Erythroblast (primary cell): ENCODE measurements at regions not wholly inside any gene's neighbourhood (a gene's known extent, or its start where the extent isn't known, plus 50 kb on each side); places are given as distances from the start of the nearest gene placed in this dataset.

Experiments
- DNase-seq, 2 experiments: peaks; one replicate each; lab custom pipeline; 2025; lab: John Stamatoyannopoulos, UW
- GATA1 ChIP-seq: IDR thresholded peaks from 2 replicates; pipeline ENCODE4 v1.6.1; 2011; ENCODE audit warnings: low read depth, mild to moderate bottlenecking, control low read depth, low read length, moderate library complexity
- POLR2A ChIP-seq: IDR thresholded peaks from 2 replicates; pipeline ENCODE4 v1.6.1; 2011; ENCODE audit warnings: mild to moderate bottlenecking, low read length

GRCh38 chr16:64158941-64159588, 962.8 kb downstream of the CDH11 start:
- TF ChIP-seq GATA1 (no peak), POLR2A (no peak)
- DNase-seq, result no peak

GRCh38 chr16:64153718-64154117, 968.1 kb downstream of the CDH11 start:
- TF ChIP-seq GATA1, result no peak
- no peak for TF ChIP-seq POLR2A
- no peak for DNase-seq

- TF ChIP-seq POLR2A, result no peak
- no peak for TF ChIP-seq GATA1
- DNase-seq, result no peak
Measured at GRCh38 chr16:64151990-64152767, 969.7 kb downstream of the CDH11 start.

- TF ChIP-seq POLR2A (no peak), GATA1 (no peak)
- DNase-seq, result no peak
Measured at GRCh38 chr16:64150193-64150592, 971.7 kb downstream of the CDH11 start.

GRCh38 chr16:64149756-64150155, 972.1 kb downstream of the CDH11 start:
- no peak for TF ChIP-seq POLR2A
- TF ChIP-seq GATA1, result no peak
- DNase-seq, result no peak

GRCh38 chr16:64148356-64148755, 973.5 kb downstream of the CDH11 start:
- TF ChIP-seq GATA1 (no peak), POLR2A (no peak)
- DNase-seq, result no peak

GRCh38 chr16:64147941-64148340, 973.9 kb downstream of the CDH11 start:
- no peak for DNase-seq
- TF ChIP-seq POLR2A, result no peak
- TF ChIP-seq GATA1, result no peak

GRCh38 chr16:64144617-64145016, 977.2 kb downstream of the CDH11 start:
- DNase-seq, result no peak
- no peak for TF ChIP-seq POLR2A

GRCh38 chr16:64138621-64139020, 983.2 kb downstream of the CDH11 start:
- no peak for TF ChIP-seq POLR2A
- no peak for TF ChIP-seq GATA1
- no peak for DNase-seq

GRCh38 chr16:64138006-64138405, 983.9 kb downstream of the CDH11 start:
- DNase-seq, result no peak

GRCh38 chr16:64136743-64137142, 985.1 kb downstream of the CDH11 start:
- no peak for DNase-seq
- TF ChIP-seq GATA1 (no peak), POLR2A (no peak)

More at GRCh38 chr16:64138006-64138405, 983.9 kb downstream of the CDH11 start:
- TF ChIP-seq GATA1 (no peak), POLR2A (no peak)

- no peak for DNase-seq
- TF ChIP-seq POLR2A (no peak), GATA1 (no peak)
Measured at GRCh38 chr16:64136314-64136713, 985.5 kb downstream of the CDH11 start.

GRCh38 chr16:64133366-64133765, 988.5 kb downstream of the CDH11 start:
- no peak for TF ChIP-seq GATA1
- no peak for TF ChIP-seq POLR2A
- DNase-seq, result no peak

- DNase-seq, result no peak
- no peak for TF ChIP-seq GATA1
- TF ChIP-seq POLR2A, result no peak
Measured at GRCh38 chr16:64132759-64133361, 989.0 kb downstream of the CDH11 start.

- DNase-seq, result no peak
- TF ChIP-seq GATA1, result no peak
- no peak for TF ChIP-seq POLR2A
Measured at GRCh38 chr16:64132190-64132589, 989.7 kb downstream of the CDH11 start.
